Trophoblast cell (in vitro differentiated cells and primary cell): ENCODE measurements at regions not wholly inside any gene's neighbourhood (a gene's known extent, or its start where the extent isn't known, plus 50 kb on each side); places are given as distances from the start of the nearest gene placed in this dataset.

Source experiments
- DNase-seq, 2 donors: peaks; one replicate each; pipeline ENCODE4 v3.0.0-alpha.2; 2016
- H2AFZ ChIP-seq: 2 replicates; pipeline ENCODE4 v1.6.1; 2013; ENCODE audit warnings: low read length, moderate library complexity, mild to moderate bottlenecking; ENCODE audit not compliant: insufficient read depth, poor library complexity
- H2AK5ac ChIP-seq: 2 replicates; pipeline ENCODE4 v1.6.1; 2013; ENCODE audit warnings: mild to moderate bottlenecking, low read length
- H2BK120ac ChIP-seq: 2 replicates; pipeline ENCODE4 v1.6.1; 2013; ENCODE audit warnings: low read length, mild to moderate bottlenecking, moderate library complexity; ENCODE audit not compliant: insufficient read depth, poor library complexity
- H2BK12ac ChIP-seq: 2 replicates; pipeline ENCODE4 v1.6.1; 2013; ENCODE audit warnings: mild to moderate bottlenecking, low read length, moderate library complexity
- H2BK5ac ChIP-seq: 2 replicates; pipeline ENCODE4 v1.6.1; 2013; ENCODE audit warnings: low read length, low read depth, moderate library complexity, mild to moderate bottlenecking; ENCODE audit not compliant: poor library complexity
- H3K14ac ChIP-seq: 2 replicates; pipeline ENCODE4 v1.6.1; 2013; ENCODE audit warnings: mild to moderate bottlenecking, low read length
- H3K18ac ChIP-seq: 2 replicates; pipeline ENCODE4 v1.6.1; 2013; ENCODE audit warnings: mild to moderate bottlenecking, low read length
- H3K23ac ChIP-seq: 2 replicates; pipeline ENCODE4 v1.6.1; 2013; ENCODE audit warnings: low read length
- H3K27ac ChIP-seq: 2 replicates; pipeline ENCODE4 v1.5.1; 2013; ENCODE audit warnings: low read depth, mild to moderate bottlenecking, inconsistent platforms, low read length, moderate library complexity
- H3K27me3 ChIP-seq: 2 replicates; pipeline ENCODE4 v1.6.1; 2013; ENCODE audit warnings: inconsistent platforms, mild to moderate bottlenecking, low read length, moderate library complexity; ENCODE audit not compliant: insufficient read depth
- H3K36me3 ChIP-seq, 2 experiments: 1 replicate in 1 of 2; 2 replicates in 1 of 2; pipeline ENCODE4 v1.6.1; 2013; ENCODE audit warnings: low read length in 2 of 2, mild to moderate bottlenecking in 2 of 2, moderate library complexity in 1 of 2; ENCODE audit not compliant: insufficient read depth in 2 of 2, control insufficient read depth in 1 of 2
- H3K4ac ChIP-seq: 2 replicates; pipeline ENCODE4 v1.6.1; 2013; ENCODE audit warnings: low read depth, mild to moderate bottlenecking, low read length, moderate library complexity
- H3K4me1 ChIP-seq, 2 experiments: 1 replicate in 1 of 2; 2 replicates in 1 of 2; pipeline ENCODE4 v1.6.1; 2013; ENCODE audit warnings: low read length in 2 of 2, mild to moderate bottlenecking in 2 of 2, moderate library complexity in 1 of 2; ENCODE audit not compliant: insufficient read depth in 2 of 2, control insufficient read depth in 1 of 2
- H3K4me2 ChIP-seq: 2 replicates; pipeline ENCODE4 v1.6.1; 2013; ENCODE audit warnings: inconsistent platforms, mild to moderate bottlenecking, low read length, moderate library complexity
- H3K4me3 ChIP-seq: 2 replicates; pipeline ENCODE4 v1.5.1; 2013; ENCODE audit warnings: mild to moderate bottlenecking, low read depth, low read length, inconsistent platforms
- H3K79me1 ChIP-seq: one replicate; pipeline ENCODE4 v1.6.1; 2013; ENCODE audit warnings: low read length
- H3K79me2 ChIP-seq: 2 replicates; pipeline ENCODE4 v1.6.1; 2013; ENCODE audit warnings: low read length, mild to moderate bottlenecking; ENCODE audit not compliant: control insufficient read depth, insufficient read depth, poor library complexity
- H3K9ac ChIP-seq: 2 replicates; pipeline ENCODE4 v1.6.1; 2013; ENCODE audit warnings: mild to moderate bottlenecking, low read length
- H3K9me3 ChIP-seq: 2 replicates; pipeline ENCODE4 v1.6.1; 2013; ENCODE audit warnings: low read depth, mild to moderate bottlenecking, control low read depth, inconsistent platforms, low read length; ENCODE audit not compliant: insufficient read depth
- H4K12ac ChIP-seq: 2 replicates; pipeline ENCODE4 v1.6.1; 2013; ENCODE audit warnings: low read depth, mild to moderate bottlenecking, low read length, moderate library complexity
- H4K8ac ChIP-seq: 2 replicates; pipeline ENCODE4 v1.6.1; 2013; ENCODE audit warnings: low read depth, mild to moderate bottlenecking, low read length, moderate library complexity
- H4K91ac ChIP-seq: one replicate; pipeline ENCODE4 v1.6.1; 2013; ENCODE audit warnings: low read depth, mild to moderate bottlenecking, low read length, moderate library complexity
- WGBS: extraction: QIAGEN DNeasy Blood & Tissue Kit; methylation state at CpG from one replicate; pipeline ENCODE4 v1.1.7; 2013; ENCODE audit warnings: missing lambda C conversion rate; ENCODE audit not compliant: insufficient read length, insufficient coverage; ENCODE audit errors: extremely low coverage; 5-methylcytosine and 5-hydroxymethylcytosine counted together

GRCh38 chr6:144746902-144747469 is 461.9 kb downstream of the UTRN start:
- no peak overlapping the region for H2BK5ac ChIP-seq
- H2BK12ac ChIP-seq = no peak overlapping the region
- H2AFZ ChIP-seq = no peak overlapping the region
- no peak overlapping the region for H2BK120ac ChIP-seq
- no CpG with 5 or more reads among the region's 1 CpG for WGBS
- no peak overlapping the region for H4K12ac ChIP-seq
- no peak overlapping the region for H3K4me2 ChIP-seq
- no peak overlapping the region for H3K4me3 ChIP-seq
- no peak overlapping the region for H3K14ac ChIP-seq
- no peaks in the 10 kb centered on the region for H3K9me3 ChIP-seq
- no peak overlapping the region for H3K4ac ChIP-seq
- no peaks in the 10 kb centered on the region for H3K27me3 ChIP-seq
- no peak overlapping the region for H2AK5ac ChIP-seq
- no peak overlapping the region for H3K18ac ChIP-seq
- H4K91ac ChIP-seq = no peak overlapping the region
- H3K79me2 ChIP-seq = no peaks in the 10 kb centered on the region
- H3K4me1 ChIP-seq = no peaks in the 10 kb centered on the region
- H3K27ac ChIP-seq = no peak overlapping the region
- no peak overlapping the region for H3K9ac ChIP-seq
- DNase-seq = no peak
- H4K8ac ChIP-seq = no peak overlapping the region
- no peak overlapping the region for H3K23ac ChIP-seq
- H3K79me1 ChIP-seq = no peaks in the 10 kb centered on the region
- H3K36me3 ChIP-seq = no peaks in the 10 kb centered on the region

DNA sequence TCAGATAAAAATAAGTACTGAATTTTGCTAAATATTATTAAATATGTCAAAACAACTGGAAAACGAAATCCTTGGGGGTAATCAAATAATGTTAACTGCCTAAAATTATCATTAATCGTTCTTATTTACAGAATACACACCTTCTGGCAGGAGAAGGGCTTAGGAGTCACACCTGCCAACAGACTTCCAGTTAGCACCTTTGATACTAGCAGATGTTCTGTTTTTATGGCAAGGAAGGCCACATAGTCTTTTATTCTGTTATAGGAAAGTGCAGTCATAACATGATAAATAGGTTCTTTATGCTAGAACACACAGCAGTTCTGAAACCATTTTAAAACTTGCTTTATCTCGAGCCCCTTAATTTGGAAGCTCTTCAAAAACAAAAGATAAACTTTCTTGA is 464.1 kb downstream of the UTRN start:
- Histone ChIP-seq H3K4ac (no peak overlapping the region), H3K79me1 (no peaks in the 10 kb centered on the region), H3K4me3 (no peak overlapping the region), H2AK5ac (no peak overlapping the region), H3K36me3 (no peaks in the 10 kb centered on the region), H3K79me2 (no peaks in the 10 kb centered on the region), H2BK12ac (no peak overlapping the region), H3K9me3 (no peaks in the 10 kb centered on the region), H2AFZ (no peak overlapping the region), H3K4me1 (no peaks in the 10 kb centered on the region), H3K14ac (no peak overlapping the region), H3K9ac (no peak overlapping the region), H3K27ac (no peak overlapping the region), H4K91ac (no peak overlapping the region), H4K8ac (no peak overlapping the region), H4K12ac (no peak overlapping the region), H3K18ac (no peak overlapping the region), H3K27me3 (no peaks in the 10 kb centered on the region), H3K23ac (no peak overlapping the region), H2BK5ac (no peak overlapping the region), H2BK120ac (no peak overlapping the region), H3K4me2 (no peak overlapping the region)
- no CpG with 5 or more reads among the region's 3 CpGs for WGBS
- no peak for DNase-seq

DNA sequence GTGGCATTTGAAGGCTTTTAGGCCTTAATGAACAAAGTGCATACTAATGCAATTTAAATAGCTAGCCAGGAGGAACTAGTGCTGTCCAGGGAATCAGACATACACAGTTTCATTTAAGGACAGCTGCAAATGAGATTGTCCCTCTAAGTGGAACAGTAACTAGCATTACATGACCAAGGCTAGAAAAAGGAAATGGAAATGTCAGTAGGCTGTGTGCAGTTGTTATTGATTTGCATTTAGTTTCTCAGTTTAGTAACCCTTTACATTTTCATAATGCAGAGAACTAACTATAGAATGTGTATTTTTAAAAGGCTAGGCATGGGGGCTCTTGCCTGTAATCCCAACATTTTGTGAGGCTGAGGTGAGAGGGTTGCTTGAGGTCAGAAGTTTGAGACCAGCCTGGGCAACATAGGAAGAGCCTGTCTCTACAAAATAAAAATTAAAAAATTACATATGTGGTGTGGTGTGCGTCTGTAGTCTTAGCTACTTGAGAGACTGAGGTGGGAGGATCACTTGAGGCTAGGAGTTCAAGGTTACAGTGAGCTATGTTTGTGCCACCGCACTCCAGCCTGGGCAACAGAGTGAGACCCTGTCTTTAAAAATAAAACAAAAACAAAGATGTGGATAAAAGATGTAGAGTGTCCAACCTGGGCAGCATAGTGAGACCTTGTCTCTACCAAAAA is 468.0 kb downstream of the UTRN start:
- no peak overlapping the region for H4K12ac ChIP-seq
- no peak overlapping the region for H3K4me2 ChIP-seq
- H3K4me1 ChIP-seq = no peaks in the 10 kb centered on the region
- H2AFZ ChIP-seq = no peak overlapping the region
- DNase-seq = no peak
- H2BK120ac ChIP-seq = no peak overlapping the region
- no peak overlapping the region for H3K18ac ChIP-seq
- no peak overlapping the region for H4K8ac ChIP-seq
- no peak overlapping the region for H4K91ac ChIP-seq
- no peak overlapping the region for H3K14ac ChIP-seq
- no CpG with 5 or more reads among the region's 2 CpGs for WGBS
- H2BK5ac ChIP-seq = no peak overlapping the region
- no peak overlapping the region for H2BK12ac ChIP-seq
- H3K9ac ChIP-seq = no peak overlapping the region
- H3K79me2 ChIP-seq = no peaks in the 10 kb centered on the region
- H3K9me3 ChIP-seq = no peaks in the 10 kb centered on the region
- H2AK5ac ChIP-seq = no peak overlapping the region
- H3K27me3 ChIP-seq = no peaks in the 10 kb centered on the region
- no peaks in the 10 kb centered on the region for H3K36me3 ChIP-seq
- H3K27ac ChIP-seq = no peak overlapping the region
- H3K4ac ChIP-seq = no peak overlapping the region
- no peak overlapping the region for H3K23ac ChIP-seq
- no peaks in the 10 kb centered on the region for H3K79me1 ChIP-seq
- H3K4me3 ChIP-seq = no peak overlapping the region

DNA sequence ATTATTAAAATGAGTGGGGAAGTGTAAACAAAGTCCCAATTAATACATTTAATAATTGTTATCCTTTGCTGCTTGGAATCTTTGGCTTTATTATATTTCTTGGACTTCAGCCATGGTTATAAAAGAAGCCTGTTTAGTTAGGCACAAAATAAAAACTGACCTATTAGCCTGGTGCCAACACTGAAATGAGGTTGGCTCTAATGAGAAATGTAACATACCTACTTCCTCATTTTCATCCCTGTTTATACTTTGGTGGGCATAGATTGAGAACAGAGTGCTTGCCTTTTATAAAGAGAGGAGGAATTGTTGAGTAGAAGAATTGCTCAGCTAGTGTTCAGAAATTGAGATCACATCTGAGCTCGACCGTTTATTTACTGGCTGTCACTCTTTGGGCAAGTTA is 471.3 kb downstream of the UTRN start:
- H3K4me2 ChIP-seq = no peak overlapping the region
- no peaks in the 10 kb centered on the region for H3K79me2 ChIP-seq
- no peak overlapping the region for H4K12ac ChIP-seq
- no peaks in the 10 kb centered on the region for H3K27me3 ChIP-seq
- H4K91ac ChIP-seq = no peak overlapping the region
- no peak overlapping the region for H2AFZ ChIP-seq
- no peak overlapping the region for H2BK120ac ChIP-seq
- no peak overlapping the region for H3K18ac ChIP-seq
- H3K9me3 ChIP-seq = no peaks in the 10 kb centered on the region
- H2AK5ac ChIP-seq = no peak overlapping the region
- H3K14ac ChIP-seq = no peak overlapping the region
- H3K23ac ChIP-seq = no peak overlapping the region
- no peak overlapping the region for H3K4ac ChIP-seq
- no peak overlapping the region for H2BK5ac ChIP-seq
- no peak overlapping the region for H3K4me3 ChIP-seq
- no peak for DNase-seq
- no peaks in the 10 kb centered on the region for H3K4me1 ChIP-seq
- H4K8ac ChIP-seq = no peak overlapping the region
- no peak overlapping the region for H2BK12ac ChIP-seq
- H3K79me1 ChIP-seq = no peaks in the 10 kb centered on the region
- no peak overlapping the region for H3K27ac ChIP-seq
- no peak overlapping the region for H3K9ac ChIP-seq
- no CpG with 5 or more reads among the region's 2 CpGs for WGBS
- H3K36me3 ChIP-seq = no peaks in the 10 kb centered on the region
